HG03103 (cell line): ENCODE measurements at regions not wholly inside any gene's neighbourhood (a gene's known extent, or its start where the extent isn't known, plus 50 kb on each side); places are given as distances from the start of the nearest gene placed in this dataset.

Experiments
- ATAC-seq: cut with Tn5 transposase; IDR thresholded peaks from one replicate; pipeline ENCODE4 v1.9.1; 2021; ENCODE audit warnings: low read depth; ENCODE audit not compliant: unreplicated experiment

DNA sequence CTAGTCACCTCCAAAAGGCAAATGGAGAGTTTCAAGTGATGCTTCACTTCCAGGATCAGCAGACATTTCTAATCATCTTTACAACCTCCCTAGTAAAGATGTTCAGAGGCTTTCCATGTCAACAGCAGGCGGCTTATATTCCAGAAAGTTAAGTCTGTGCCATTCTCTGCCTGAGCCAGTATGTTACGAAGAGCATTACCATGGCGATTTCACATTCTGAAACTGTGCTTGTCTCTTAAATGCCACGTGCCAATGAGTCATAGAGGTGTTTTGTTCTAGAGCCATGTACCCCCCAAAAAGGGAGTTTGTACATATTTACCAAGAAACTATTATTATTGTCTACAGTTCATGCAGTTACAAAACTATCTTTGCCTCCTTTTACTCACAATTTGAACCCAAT, 319.5 kb downstream of the FOXA2 start:
- ATAC-seq, result no peak

GRCh38 chr20:22260506-22260905, 323.9 kb downstream of the FOXA2 start:
- ATAC-seq, result no peak

GRCh38 chr20:22257912-22258311, 326.5 kb downstream of the FOXA2 start:
- ATAC-seq, result no peak

DNA sequence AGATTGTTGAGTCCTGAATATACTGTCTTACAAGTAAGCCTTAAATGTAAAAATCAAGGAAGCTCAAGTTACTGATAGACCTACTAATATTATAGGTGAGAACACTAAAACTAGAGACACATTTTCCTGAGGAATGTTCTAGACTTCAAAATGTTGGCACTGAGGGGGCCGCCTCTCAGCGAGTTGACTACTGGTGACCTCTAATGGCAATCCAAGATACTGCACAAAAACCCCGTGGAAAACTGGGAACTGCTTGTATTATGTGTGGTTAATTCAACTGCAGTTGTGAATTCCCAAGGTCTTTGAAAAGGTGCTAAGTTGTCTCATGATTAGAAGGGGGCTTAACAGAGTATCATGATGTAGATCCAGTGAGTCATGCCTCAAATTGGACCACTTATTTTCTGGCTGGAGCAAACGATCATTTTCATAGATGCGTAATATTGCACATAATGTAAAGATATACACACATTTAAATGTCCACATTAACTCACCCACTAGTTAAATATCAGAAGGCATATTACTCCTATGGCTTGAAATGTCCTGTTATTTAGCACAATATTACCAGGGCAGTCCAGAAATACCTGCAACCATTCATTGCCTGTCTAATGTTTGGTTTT, 336.2 kb downstream of the FOXA2 start:
- no peak for ATAC-seq

DNA sequence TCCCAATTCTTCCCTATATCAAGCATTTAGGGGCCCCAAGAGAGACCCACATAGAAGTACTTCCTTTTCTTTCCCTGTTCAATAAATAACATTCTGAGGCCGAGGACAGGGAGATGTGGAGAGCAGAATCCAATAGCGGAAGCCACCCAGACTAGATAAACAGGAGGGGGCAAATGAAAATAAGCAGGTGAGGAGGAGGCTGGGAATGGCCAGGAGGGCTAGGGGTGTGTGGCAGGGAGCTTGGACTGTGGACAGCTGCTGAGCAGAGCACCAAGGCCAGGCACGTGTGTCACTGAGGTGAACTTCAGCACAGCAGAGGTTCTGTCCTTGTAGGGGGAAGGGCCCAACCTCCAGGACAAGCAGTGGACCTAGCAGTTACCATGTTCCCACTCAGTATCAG, 339.2 kb downstream of the FOXA2 start:
- ATAC-seq, result no peak

DNA sequence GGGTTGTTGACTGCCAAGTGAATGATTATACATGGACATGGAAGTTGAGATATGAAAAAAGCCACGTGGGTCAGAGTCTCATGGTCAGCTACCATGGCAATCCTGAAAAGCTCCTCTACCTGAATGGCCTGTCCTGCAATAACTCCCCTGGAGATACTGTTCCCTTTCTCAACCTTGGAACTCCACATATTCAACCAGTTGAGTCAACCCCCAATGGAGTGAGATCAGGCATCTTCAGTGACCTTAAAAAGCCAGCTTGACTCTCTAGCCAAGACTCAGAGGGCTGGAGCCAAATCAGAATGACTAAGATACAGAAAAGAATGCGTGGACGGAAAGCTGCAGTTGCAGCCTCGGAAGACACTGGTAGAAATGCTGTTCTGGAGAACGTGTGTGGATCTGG, 341.3 kb downstream of the FOXA2 start:
- ATAC-seq, result no peak

DNA sequence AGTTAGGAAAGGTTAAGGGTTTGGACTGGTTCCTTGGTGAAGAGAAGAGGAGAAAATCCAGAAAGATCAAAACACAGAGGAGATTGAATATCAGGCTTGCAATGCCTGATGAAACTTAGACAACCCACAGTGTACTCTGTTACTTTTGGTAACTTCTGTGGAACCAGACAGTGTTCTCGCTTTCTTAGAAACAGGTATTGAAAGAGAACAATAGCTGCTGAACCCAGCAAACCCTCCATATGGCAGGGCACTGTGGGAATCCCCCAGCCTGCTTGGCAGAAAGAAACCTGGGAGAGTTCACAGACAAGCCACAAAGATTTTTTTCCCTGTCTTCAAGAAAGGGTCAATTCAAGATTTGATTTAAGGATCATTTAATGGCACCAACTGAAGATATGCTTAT, 342.8 kb downstream of the FOXA2 start:
- ATAC-seq, result no peak

GRCh38 chr20:22232923-22233322, 351.4 kb downstream of the FOXA2 start:
- no peak for ATAC-seq

DNA sequence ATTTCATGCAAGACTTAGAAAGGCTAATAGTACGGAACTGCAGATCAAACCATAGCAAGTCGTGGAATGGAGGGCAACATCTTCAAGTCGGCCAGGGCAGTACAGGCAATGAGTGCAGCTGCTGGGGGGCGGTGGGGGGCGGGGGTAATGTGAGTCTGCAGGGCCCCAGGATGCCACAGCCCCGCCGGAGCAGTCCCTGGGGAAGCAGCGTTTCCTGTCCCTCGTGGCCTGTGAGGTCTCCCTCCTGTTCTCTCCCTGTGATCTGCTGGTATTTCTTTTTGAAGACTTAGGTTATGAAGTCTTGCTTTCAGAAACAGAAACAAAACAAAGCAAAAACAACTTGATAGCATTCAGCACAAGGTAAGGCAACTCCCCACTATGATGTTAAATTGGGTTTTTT, 351.9 kb downstream of the FOXA2 start:
- ATAC-seq, result no peak

DNA sequence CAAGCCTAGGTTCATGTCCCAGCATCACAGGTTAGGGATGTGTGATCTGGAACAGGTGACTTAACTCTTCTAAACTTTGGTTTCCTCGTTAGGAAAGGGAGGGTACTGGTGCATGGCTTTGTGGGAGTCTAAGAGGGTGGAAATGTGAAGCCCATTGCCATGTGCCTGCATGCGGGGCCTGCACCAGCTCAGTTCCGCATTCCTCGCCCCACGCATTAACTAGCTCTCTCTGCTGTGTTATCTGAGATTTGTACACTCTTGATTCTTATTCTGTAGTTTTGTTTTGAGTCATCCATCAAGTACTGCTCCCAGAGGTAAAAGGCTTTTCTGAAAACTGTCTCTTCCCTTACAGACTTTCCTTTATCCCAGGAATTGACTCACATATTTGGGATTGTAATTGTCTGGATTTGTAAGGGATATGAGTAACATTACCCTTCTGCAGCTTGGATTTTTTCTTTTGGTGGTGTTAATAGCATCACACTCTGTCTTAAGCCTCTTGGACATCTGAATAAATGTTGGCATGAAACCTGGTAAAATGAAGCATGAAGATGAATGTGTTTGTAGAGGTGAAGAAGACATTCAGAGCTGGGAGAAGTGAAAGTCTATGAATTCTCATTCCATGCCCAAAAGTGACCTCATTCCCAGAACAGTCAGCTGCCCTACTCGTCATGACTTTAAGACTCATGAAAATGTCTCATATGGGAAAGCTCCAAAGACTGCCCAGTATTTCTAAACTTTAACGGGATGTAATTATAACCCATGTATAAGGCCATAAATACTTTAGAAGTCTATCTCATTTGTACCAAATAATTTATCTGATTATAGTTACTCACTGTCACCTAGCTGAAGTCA, 357.3 kb downstream of the FOXA2 start:
- no peak for ATAC-seq

- ATAC-seq, result no peak
These were observed 361.1 kb downstream of the FOXA2 start for GRCh38 chr20:22223236-22223635.

DNA sequence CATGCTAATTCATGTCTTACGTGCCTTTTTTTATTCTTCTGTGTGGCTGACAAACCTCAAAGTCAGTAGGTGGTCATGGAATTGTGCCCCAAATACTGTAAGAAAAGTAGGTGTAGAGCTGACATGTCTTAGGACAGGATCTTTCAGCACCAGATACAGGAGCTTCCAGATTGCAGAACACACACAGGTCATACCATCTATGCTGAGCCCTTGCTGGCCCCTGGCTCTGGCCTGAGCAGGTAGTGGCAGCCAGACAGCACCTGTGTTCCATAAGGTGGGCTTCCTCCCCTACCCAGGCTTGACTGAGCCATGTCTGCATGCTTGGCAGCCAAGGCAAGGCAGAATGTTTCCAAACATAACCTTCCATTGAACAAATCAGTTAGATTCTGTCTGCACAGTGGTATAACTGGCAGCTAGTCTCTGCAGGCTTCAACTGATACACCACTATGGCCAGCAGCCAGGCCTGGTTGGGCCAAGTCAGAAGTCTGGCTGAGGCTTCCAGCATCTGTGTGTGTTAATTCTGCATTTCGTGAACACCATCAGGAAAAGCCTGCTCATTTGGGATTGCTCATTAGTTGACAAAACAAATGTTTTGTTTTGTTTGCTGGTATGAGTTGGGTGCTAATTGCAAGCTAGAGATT, 366.5 kb downstream of the FOXA2 start:
- no peak for ATAC-seq

GRCh38 chr20:22216984-22217383, 367.4 kb downstream of the FOXA2 start:
- ATAC-seq, result no peak

DNA sequence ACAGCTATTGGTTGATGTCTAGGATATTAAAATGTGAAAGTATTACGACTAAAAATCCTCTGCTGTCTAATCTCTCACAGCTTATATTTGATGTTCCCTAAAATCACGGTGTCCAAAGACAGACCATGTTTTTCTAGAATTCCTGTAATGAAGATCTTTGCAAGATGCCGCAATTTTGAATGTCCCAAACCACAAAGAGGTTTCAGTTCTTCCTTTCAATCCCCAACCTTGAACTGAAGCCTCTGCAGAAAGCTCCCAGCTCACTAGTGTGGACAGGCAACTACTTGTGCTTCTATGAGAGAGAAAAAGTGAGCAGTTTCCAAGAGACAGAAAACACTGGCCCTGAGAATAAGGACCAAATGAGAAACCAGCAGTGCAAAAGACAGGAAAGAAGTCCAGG, 370.1 kb downstream of the FOXA2 start:
- no peak for ATAC-seq

- ATAC-seq, result no peak
These were observed 371.1 kb downstream of the FOXA2 start for GRCh38 chr20:22213271-22213670.

DNA sequence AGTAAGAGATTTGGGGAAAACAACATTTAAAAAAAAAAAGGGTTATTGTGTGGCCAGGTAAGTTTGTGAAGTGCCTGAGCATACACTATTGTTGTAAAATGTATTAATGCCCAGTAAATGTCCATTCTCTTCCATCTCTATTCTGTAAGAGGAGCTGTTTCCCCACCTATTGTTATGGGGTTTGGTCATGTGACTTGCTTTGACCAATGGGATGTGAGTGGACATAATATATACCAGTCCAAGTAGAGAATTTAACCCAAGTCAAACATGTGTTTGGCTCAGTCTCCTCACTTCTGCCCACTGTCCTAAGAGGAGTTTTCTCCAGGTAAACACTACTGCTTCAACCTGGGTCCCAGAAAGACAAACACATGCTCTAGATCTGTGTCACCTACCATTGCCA, 377.1 kb downstream of the FOXA2 start:
- no peak for ATAC-seq

DNA sequence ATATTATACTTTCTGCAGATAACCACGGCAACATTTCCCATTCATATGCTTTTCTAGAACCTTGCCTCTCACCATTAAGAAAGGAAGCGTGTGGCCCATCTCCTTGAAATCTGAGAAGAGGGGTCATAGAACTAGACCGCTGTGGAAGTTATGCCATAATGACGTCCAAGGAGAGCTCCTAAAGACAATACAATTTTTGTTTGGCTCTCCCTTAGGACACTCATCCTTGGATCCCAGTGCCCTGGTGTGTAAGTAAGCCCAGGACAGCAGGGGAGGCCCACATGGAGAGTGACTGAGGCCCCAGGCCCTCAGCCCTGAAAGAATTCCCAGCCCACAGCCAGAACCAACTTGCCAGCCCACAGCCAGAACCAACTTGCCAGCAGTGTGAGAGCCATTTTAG, 379.6 kb downstream of the FOXA2 start:
- ATAC-seq, result no peak

- ATAC-seq, result no peak
These were observed 402.2 kb downstream of the FOXA2 start for GRCh38 chr20:22182148-22182547.

DNA sequence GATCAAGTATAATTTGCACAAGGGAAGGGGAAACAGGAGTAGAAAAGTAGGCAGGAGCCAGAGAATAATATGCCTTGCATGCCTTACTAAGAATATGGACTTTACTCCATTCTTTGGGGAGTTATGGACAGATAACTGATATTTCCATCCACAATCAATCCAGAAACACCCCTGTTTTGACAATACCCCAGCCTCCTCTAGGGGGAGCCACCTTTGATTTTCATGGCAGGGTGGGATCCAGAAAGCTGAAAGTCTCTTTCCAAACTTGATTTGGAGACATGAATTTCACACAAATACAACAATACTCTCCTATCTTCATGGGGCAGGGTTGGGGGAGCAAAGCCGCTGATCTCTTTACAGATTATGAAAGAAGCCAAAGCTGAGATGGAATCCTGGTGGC, 404.1 kb downstream of the FOXA2 start:
- no peak for ATAC-seq

DNA sequence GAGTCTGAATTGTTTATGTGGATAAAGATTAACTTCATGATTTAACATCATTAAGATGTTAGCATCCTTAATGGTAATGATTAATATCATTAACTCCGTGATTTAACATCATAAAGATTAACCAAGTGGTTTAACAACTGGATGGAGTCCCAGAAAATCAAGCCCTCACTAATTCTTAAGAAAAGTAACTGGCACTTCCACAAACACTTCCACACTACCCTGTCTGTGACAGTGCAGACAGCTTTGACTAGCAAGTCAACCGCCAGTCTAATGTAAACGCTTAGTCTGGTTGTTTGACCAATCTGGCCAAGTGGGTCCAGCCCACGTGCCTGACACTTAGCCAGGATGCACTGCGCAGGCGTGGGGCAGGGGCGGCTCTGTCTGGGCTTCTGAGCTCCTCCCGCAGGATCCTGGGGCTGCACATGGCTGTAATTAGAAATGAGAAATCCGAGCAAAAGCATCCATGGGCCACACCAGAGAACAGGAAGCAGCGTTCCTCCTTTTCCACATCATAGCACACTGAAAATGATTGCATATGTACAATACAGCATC, 424.2 kb downstream of the FOXA2 start:
- no peak for ATAC-seq

DNA sequence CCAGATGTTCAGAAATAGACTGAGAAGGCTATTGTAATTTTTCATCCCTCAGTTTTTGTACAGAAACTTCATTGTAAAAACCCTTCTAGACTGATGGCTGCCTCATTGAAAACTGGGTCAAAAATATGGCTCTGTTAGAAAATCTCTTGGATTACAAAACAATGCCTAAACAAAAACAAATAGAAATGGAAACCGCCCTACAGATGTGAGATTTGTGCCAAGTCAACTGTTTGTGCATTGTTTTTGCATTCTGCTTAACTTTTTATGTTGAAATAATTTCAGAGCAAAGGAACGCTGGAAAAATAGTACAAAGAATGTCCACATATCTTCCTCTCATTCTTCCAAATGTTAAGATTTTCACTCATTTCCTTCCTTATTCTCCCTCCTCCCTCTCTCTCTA, 425.1 kb downstream of the FOXA2 start:
- no peak for ATAC-seq

GRCh38 chr20:22127587-22127986, 422.1 kb downstream of the PAX1 start:
- ATAC-seq, result no peak
